ENCODE measurements at regions not wholly inside any gene's neighbourhood (a gene's known extent, or its start where the extent isn't known, plus 50 kb on each side); places are given as distances from the start of the nearest gene placed in this dataset.

GRCh38 chr5:124289641-124290311, 456.7 kb downstream of the ZNF608 start:
- no peak for ATAC-seq (ENCODE audit: low read depth)
- Mint-ChIP-seq H3K9me3 (peaks cover 5% of the 10 kb centered on the region), H3K27me3 (no peaks in the 10 kb centered on the region), H3K27ac (no peak overlapping the region), H3K4me1 (no peaks in the 10 kb centered on the region), H3K36me3 (peaks cover 3% of the 10 kb centered on the region), H3K4me3 (no peak overlapping the region)
- DNase-seq (ENCODE audit: low spot score in 2 of 2) = no peak

GRCh38 chr5:124289130-124289529, 457.3 kb downstream of the ZNF608 start:
- Mint-ChIP-seq H3K4me1 (no peaks in the 10 kb centered on the region), H3K9me3 (no peaks in the 10 kb centered on the region), H3K4me3 (no peak overlapping the region), H3K36me3 (no peaks in the 10 kb centered on the region), H3K27ac (no peak overlapping the region), H3K27me3 (no peaks in the 10 kb centered on the region)
- DNase-seq (ENCODE audit: low spot score in 2 of 2) = no peak
- ATAC-seq (ENCODE audit: low read depth) = no peak

GRCh38 chr5:124287813-124288212, 458.6 kb downstream of the ZNF608 start:
- H3K4me3 Mint-ChIP-seq = no peak overlapping the region
- no peaks in the 10 kb centered on the region for H3K9me3 Mint-ChIP-seq
- no peak for DNase-seq (ENCODE audit: low spot score in 2 of 2)
- H3K27me3 Mint-ChIP-seq = no peaks in the 10 kb centered on the region
- ATAC-seq (ENCODE audit: low read depth) = no peak
- H3K36me3 Mint-ChIP-seq = no peaks in the 10 kb centered on the region
- no peak overlapping the region for H3K27ac Mint-ChIP-seq
- H3K4me1 Mint-ChIP-seq = no peaks in the 10 kb centered on the region

GRCh38 chr5:124285733-124286132, 460.7 kb downstream of the ZNF608 start:
- H3K4me1 Mint-ChIP-seq = no peaks in the 10 kb centered on the region
- ATAC-seq (ENCODE audit: low read depth) (no peak), DNase-seq (ENCODE audit: low spot score in 2 of 2) (no peak)
- peaks cover 1% of the 10 kb centered on the region for H3K27me3 Mint-ChIP-seq
- H3K36me3 Mint-ChIP-seq = no peaks in the 10 kb centered on the region
- H3K27ac Mint-ChIP-seq = no peak overlapping the region
- no peaks in the 10 kb centered on the region for H3K9me3 Mint-ChIP-seq
- no peak overlapping the region for H3K4me3 Mint-ChIP-seq

- H3K27ac Mint-ChIP-seq = no peak overlapping the region
- H3K9me3 Mint-ChIP-seq = no peaks in the 10 kb centered on the region
- H3K36me3 Mint-ChIP-seq = no peaks in the 10 kb centered on the region
- no peak for ATAC-seq (ENCODE audit: low read depth)
- peaks cover 1% of the 10 kb centered on the region for H3K27me3 Mint-ChIP-seq
- no peak for DNase-seq (ENCODE audit: low spot score in 2 of 2)
- no peak overlapping the region for H3K4me3 Mint-ChIP-seq
- no peaks in the 10 kb centered on the region for H3K4me1 Mint-ChIP-seq
Measured at GRCh38 chr5:124285071-124285470, 461.4 kb downstream of the ZNF608 start.

- Mint-ChIP-seq H3K4me3 (no peak overlapping the region), H3K27me3 (peaks cover 1% of the 10 kb centered on the region), H3K36me3 (no peaks in the 10 kb centered on the region), H3K4me1 (no peaks in the 10 kb centered on the region), H3K9me3 (no peaks in the 10 kb centered on the region), H3K27ac (no peak overlapping the region)
- no peak for DNase-seq (ENCODE audit: low spot score in 2 of 2)
- no peak for ATAC-seq (ENCODE audit: low read depth)
Measured at GRCh38 chr5:124283031-124283430, 463.4 kb downstream of the ZNF608 start.

GRCh38 chr5:124280079-124280478, 466.4 kb downstream of the ZNF608 start:
- Mint-ChIP-seq H3K9me3 (no peaks in the 10 kb centered on the region), H3K4me3 (no peak overlapping the region), H3K27ac (no peak overlapping the region), H3K36me3 (no peaks in the 10 kb centered on the region), H3K4me1 (no peaks in the 10 kb centered on the region), H3K27me3 (peaks cover 1% of the 10 kb centered on the region)
- DNase-seq (ENCODE audit: low spot score in 2 of 2) = no peak
- no peak for ATAC-seq (ENCODE audit: low read depth)

GRCh38 chr5:124279146-124279876, 467.1 kb downstream of the ZNF608 start:
- ATAC-seq (ENCODE audit: low read depth) (no peak), DNase-seq (ENCODE audit: low spot score in 2 of 2) (no peak)
- Mint-ChIP-seq H3K4me1 (no peaks in the 10 kb centered on the region), H3K27ac (no peak overlapping the region), H3K4me3 (no peak overlapping the region), H3K27me3 (peaks cover 1% of the 10 kb centered on the region), H3K36me3 (no peaks in the 10 kb centered on the region), H3K9me3 (no peaks in the 10 kb centered on the region)

- DNase-seq (ENCODE audit: low spot score in 2 of 2) (no peak), ATAC-seq (ENCODE audit: low read depth) (no peak)
- H3K9me3 Mint-ChIP-seq = no peaks in the 10 kb centered on the region
- no peak overlapping the region for H3K4me3 Mint-ChIP-seq
- H3K27me3 Mint-ChIP-seq = peaks cover 1% of the 10 kb centered on the region
- no peak overlapping the region for H3K27ac Mint-ChIP-seq
- H3K36me3 Mint-ChIP-seq = no peaks in the 10 kb centered on the region
- H3K4me1 Mint-ChIP-seq = no peaks in the 10 kb centered on the region
Measured at GRCh38 chr5:124278636-124279035, 467.8 kb downstream of the ZNF608 start.

GRCh38 chr5:124277767-124278545, 468.5 kb downstream of the ZNF608 start:
- ATAC-seq (ENCODE audit: low read depth) (no peak), DNase-seq (ENCODE audit: low spot score in 2 of 2) (no peak)
- H3K4me3 Mint-ChIP-seq = no peak overlapping the region
- no peaks in the 10 kb centered on the region for H3K9me3 Mint-ChIP-seq
- H3K4me1 Mint-ChIP-seq = no peaks in the 10 kb centered on the region
- peaks cover 1% of the 10 kb centered on the region for H3K27me3 Mint-ChIP-seq
- no peaks in the 10 kb centered on the region for H3K36me3 Mint-ChIP-seq
- H3K27ac Mint-ChIP-seq = no peak overlapping the region

GRCh38 chr5:124276166-124276565, 470.3 kb downstream of the ZNF608 start:
- Mint-ChIP-seq H3K4me3 (no peak overlapping the region), H3K4me1 (no peaks in the 10 kb centered on the region)

GRCh38 chr5:124274949-124275348, 471.5 kb downstream of the ZNF608 start:
- ATAC-seq (ENCODE audit: low read depth) = no peak

More at GRCh38 chr5:124276166-124276565, 470.3 kb downstream of the ZNF608 start:
- peaks cover under 1% of the 10 kb centered on the region for H3K27me3 Mint-ChIP-seq
- no peaks in the 10 kb centered on the region for H3K9me3 Mint-ChIP-seq
- DNase-seq (ENCODE audit: low spot score in 2 of 2) = no peak
- no peak overlapping the region for H3K27ac Mint-ChIP-seq
- ATAC-seq (ENCODE audit: low read depth) = no peak
- no peaks in the 10 kb centered on the region for H3K36me3 Mint-ChIP-seq

GRCh38 chr5:124264499-124264898, 481.9 kb downstream of the ZNF608 start:
- Mint-ChIP-seq H3K9me3 (no peaks in the 10 kb centered on the region), H3K4me3 (no peak overlapping the region), H3K4me1 (no peaks in the 10 kb centered on the region), H3K27me3 (no peaks in the 10 kb centered on the region), H3K36me3 (no peaks in the 10 kb centered on the region), H3K27ac (no peak overlapping the region)
- ATAC-seq (ENCODE audit: low read depth) = no peak
- no peak for DNase-seq (ENCODE audit: low spot score in 2 of 2)

More at GRCh38 chr5:124274949-124275348, 471.5 kb downstream of the ZNF608 start:
- Mint-ChIP-seq H3K4me3 (no peak overlapping the region), H3K36me3 (no peaks in the 10 kb centered on the region), H3K4me1 (no peaks in the 10 kb centered on the region), H3K27ac (no peak overlapping the region), H3K9me3 (no peaks in the 10 kb centered on the region), H3K27me3 (no peaks in the 10 kb centered on the region)
- no peak for DNase-seq (ENCODE audit: low spot score in 2 of 2)
